ENCODE measurements at regions not wholly inside any gene's neighbourhood (a gene's known extent, or its start where the extent isn't known, plus 50 kb on each side); places are given as distances from the start of the nearest gene placed in this dataset.
"Not testable (repeated sequence)": the region's sequence is repeated elsewhere in the genome, so short reads cannot be mapped to it uniquely, and the experiment has no call there.

DNA sequence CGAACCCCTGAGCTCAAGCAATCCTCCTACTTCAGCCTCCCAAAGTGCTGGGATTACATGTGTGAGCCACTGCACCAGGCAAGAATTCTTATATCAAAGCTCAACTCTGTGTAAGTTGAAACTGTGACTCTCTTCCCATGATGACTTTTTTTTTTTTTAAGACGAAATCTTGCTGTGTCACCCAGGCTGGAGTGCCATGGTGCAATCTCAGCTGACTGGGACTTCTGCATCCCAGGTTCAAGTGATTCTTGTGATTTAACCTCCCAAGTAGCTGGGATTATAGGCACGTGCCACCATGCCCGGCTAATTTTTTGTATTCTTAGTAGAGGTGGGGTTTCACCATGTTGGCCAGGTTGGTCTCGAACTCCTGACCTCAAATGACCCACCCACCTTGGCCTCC, 51.6 kb upstream of the WAC start:
- TF ChIP-seq, protein P1, sequence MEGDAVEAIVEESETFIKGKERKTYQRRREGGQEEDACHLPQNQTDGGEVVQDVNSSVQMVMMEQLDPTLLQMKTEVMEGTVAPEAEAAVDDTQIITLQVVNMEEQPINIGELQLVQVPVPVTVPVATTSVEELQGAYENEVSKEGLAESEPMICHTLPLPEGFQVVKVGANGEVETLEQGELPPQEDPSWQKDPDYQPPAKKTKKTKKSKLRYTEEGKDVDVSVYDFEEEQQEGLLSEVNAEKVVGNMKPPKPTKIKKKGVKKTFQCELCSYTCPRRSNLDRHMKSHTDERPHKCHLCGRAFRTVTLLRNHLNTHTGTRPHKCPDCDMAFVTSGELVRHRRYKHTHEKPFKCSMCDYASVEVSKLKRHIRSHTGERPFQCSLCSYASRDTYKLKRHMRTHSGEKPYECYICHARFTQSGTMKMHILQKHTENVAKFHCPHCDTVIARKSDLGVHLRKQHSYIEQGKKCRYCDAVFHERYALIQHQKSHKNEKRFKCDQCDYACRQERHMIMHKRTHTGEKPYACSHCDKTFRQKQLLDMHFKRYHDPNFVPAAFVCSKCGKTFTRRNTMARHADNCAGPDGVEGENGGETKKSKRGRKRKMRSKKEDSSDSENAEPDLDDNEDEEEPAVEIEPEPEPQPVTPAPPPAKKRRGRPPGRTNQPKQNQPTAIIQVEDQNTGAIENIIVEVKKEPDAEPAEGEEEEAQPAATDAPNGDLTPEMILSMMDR (IDR thresholded peaks at IDR 0.05; ENCODE audit: borderline replicate concordance, extremely low read depth, low read length, poor library complexity, severe bottlenecking): not testable (repeated sequence)
- not testable (repeated sequence) for TF ChIP-seq EZH2 (IDR thresholded peaks at IDR 0.05; ENCODE audit: borderline replicate concordance, low read depth, low read length, severe bottlenecking)

Measured in DND-41 (cell line).